Endothelial cell of hepatic sinusoid (primary cell): ENCODE measurements at regions not wholly inside any gene's neighbourhood (a gene's known extent, or its start where the extent isn't known, plus 50 kb on each side); places are given as distances from the start of the nearest gene placed in this dataset.
"Not testable (repeated sequence)": the region's sequence is repeated elsewhere in the genome, so short reads cannot be mapped to it uniquely, and the experiment has no call there.

Experiments
- in situ Hi-C: cut with HindIII; loops from 2 replicates; pipeline ENCODE4 v1.10.0; 2017; ENCODE audit warnings: low sequenced_read_pairs

GRCh38 chr22:47620391-47620790, 857.9 kb downstream of the TBC1D22A start:
- in situ Hi-C loops: no loop called here

DNA sequence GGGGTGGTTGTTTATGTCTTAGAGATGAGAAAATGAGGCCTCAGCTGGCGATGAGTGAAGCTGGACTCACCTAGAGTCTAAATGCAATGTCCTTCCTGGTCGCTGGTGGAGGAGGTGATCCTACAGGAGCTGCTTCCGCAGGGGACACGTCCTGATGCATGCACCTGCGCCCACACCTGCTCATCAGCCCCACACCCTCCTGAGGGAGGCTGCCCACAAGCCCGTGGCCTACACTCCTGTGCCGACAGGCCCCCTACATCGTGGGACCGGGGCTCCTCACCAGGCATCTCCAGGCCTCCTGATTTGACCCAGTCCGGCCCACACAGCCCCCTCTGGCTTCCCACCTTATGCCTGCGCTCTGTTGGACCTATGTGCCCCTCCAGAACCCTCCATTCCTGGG, 857.2 kb downstream of the TBC1D22A start:
- in situ Hi-C loops: no loop called here

GRCh38 chr22:47618180-47619010, 855.9 kb downstream of the TBC1D22A start:
- in situ Hi-C loops: no loop called here

GRCh38 chr22:47617186-47617585, 854.7 kb downstream of the TBC1D22A start:
- in situ Hi-C loops: no loop called here

GRCh38 chr22:47616396-47617020, 854.1 kb downstream of the TBC1D22A start:
- in situ Hi-C loops: no loop called here

GRCh38 chr22:47615051-47615450, 852.6 kb downstream of the TBC1D22A start:
- in situ Hi-C loops: no loop called here

DNA sequence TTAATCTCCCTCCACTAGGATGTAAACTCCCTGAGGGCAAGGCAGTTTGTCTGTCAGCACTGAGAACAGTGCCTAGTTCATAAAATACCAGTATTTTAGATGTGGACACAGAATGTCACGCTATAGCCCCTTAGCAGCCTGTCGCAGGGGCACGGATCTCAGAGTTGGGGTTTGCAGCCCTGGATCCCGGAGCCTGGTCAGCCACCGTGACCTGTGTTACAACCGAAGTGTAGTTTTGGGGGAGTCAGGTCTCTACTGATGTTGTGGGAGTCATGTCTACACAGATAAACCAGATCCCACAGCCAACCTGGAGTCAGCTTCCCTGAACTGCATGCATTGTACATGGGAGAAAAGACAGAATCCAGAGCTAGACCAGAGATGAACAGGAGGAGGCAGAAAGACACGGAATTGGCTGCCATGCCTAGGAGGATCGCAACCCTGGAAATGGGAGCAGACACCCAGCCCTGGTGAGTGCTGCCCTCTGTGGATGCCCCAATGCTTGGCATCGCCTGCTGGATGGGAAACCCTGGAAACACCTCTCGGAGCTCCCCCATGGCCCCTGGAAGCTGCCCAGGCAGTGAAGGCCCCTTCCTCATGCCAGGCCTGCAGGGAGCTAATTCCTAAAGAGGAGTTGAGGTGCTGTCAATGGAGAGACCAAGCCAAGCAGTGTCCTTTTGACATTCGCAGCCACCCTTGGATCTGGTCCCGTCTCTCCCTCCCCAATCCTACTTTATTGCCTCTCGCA, 851.3 kb downstream of the TBC1D22A start:
- in situ Hi-C loops: no loop called here

GRCh38 chr22:47613181-47613580, 850.7 kb downstream of the TBC1D22A start:
- in situ Hi-C loops: not testable (repeated sequence)

- in situ Hi-C loops: no loop called here
These were observed 850.0 kb downstream of the TBC1D22A start for GRCh38 chr22:47612311-47612910.

DNA sequence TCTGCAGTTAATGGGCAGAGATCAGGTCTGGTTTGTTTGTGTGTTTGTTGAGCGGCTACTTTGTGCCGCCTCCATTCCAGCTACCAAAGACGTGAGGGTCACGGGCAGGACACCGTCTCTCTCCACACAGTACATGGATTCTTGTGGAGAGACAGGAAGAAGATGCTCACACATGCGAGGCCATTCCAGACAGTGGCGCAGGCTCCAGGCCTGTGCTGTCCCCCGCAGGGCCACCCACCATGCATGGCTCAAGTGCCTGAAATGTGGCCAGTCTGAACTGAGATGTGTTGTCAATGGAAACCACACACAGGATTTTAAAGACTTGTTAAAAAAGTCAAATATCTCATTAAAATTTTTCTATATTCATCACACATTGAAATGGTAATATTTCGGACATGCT, 848.3 kb downstream of the TBC1D22A start:
- in situ Hi-C loops: no loop called here

DNA sequence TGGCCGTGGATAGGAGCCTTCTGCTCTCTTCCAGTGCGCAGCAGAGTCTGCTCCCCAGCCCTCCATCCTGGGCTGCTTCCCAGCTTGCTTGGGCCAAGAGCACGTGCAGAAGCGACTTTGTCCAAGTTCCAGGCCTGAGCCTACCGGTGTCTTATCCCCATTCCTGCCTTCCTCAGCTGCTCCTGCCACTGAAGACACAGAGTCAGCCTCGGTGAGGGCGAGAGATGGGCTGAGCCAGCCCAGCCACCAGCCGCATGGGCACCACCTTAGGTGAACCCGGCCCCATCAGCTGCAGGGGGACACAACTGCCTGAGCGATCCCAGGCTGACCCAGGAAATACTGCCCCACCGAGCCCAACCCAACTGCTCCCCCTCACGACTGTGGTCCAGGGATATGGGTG, 847.8 kb downstream of the TBC1D22A start:
- in situ Hi-C loops: no loop called here

GRCh38 chr22:47609653-47610052, 847.2 kb downstream of the TBC1D22A start:
- in situ Hi-C loops: no loop called here

DNA sequence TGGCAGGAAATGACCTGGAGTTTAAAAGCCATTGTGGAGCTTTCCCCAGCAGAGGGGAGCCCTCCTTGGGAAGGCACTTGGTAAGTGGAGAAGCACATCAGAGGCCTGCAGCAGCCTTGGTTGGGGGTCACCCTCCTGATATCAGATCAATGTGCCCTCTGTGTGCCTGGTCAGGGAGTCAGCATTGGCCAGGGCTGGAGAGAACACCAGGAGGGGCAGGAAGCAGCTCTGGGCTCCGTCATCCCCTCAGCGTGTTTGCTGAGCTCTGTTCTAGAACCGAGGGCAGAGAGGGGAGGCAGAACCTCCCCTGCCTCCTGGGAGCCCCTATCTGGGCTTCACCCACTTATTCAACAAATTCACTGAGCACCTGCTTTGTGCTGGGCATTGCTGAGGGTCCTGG, 846.0 kb downstream of the TBC1D22A start:
- in situ Hi-C loops: no loop called here

GRCh38 chr22:47607486-47607885, 845.0 kb downstream of the TBC1D22A start:
- in situ Hi-C loops: no loop called here

GRCh38 chr22:47606426-47606825, 844.0 kb downstream of the TBC1D22A start:
- in situ Hi-C loops: no loop called here

- in situ Hi-C loops: no loop called here
These were observed 843.4 kb downstream of the TBC1D22A start for GRCh38 chr22:47605886-47606285.

DNA sequence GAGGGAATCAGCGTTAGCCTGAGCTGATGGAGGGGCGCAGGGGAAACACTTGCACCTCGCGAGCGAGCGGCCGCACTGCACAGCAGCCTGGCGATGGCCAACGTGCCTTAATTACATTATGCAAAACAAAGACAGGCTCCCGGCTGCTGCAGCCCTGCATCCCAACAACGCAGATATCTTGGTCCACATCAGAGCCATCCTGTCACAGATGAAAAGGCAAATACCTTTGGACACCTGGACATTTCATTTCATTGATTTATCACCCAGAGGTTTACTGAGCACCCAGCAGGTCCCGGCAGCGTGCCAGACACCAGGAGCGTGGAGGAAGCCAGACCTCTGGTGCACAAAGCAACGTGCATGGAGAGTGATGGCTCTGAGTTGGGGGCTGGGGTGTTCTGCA, 843.0 kb downstream of the TBC1D22A start:
- in situ Hi-C loops: no loop called here

GRCh38 chr22:47604563-47604962, 842.1 kb downstream of the TBC1D22A start:
- in situ Hi-C loops: no loop called here

DNA sequence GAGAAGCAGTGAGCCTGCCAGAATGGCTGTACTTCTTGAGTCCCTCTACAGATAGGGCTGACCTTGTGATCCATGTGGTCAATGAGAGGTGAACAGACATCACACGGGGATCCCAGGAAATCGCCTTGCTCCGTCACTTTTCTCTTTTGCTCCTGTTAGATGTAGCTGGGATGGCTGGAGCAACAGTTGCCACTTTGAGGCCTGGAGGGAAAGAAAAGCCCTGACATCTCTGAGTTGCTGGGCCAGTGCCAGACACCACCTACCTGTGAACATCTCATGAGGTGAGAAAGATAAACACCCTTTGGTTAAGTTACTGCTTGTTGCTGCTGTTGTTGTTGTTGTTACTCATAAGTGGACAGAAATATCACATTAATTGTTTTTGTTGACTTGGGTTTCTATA, 840.3 kb downstream of the TBC1D22A start:
- in situ Hi-C loops: no loop called here

- in situ Hi-C loops: no loop called here
These were observed 839.2 kb downstream of the TBC1D22A start for GRCh38 chr22:47601666-47602065.
